GM12872 (cell line): ENCODE measurements at regions not wholly inside any gene's neighbourhood (a gene's known extent, or its start where the extent isn't known, plus 50 kb on each side); places are given as distances from the start of the nearest gene placed in this dataset.

Source experiments
- CTCF ChIP-seq: IDR thresholded peaks from 3 replicates; pipeline ENCODE4 v1.5.1; 2011; ENCODE audit warnings: low read depth, mild to moderate bottlenecking, low read length, moderate library complexity; ENCODE audit not compliant: insufficient read depth

- TF ChIP-seq CTCF, result no peak
These were observed 2131.7 kb downstream of the MRPL39 start for GRCh38 chr21:23475281-23476219.

- TF ChIP-seq CTCF, result no peak
These were observed 2135.4 kb downstream of the MRPL39 start for GRCh38 chr21:23471877-23472276.

DNA sequence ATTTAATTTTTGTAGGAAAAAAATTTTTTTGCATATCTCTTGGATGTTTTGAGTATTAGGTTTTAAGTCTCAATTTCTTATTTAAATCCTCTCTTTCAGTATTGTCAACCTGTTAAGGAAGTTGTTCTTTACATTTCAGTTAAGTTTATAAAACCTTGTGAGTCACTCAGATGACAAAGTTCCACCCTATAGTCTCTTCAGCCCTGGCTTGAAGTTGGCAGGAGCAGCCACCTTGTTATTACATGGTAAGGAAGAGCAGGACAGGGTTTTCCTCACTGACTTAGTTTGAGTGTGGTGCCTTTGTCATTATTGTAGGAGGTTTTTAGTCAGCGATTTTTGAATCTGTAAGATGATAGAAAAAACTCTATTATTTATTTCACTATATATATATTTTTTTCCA lies 2143.9 kb downstream of the MRPL39 start:
- no peak for TF ChIP-seq CTCF

- no peak for TF ChIP-seq CTCF
These were observed 2151.6 kb downstream of the MRPL39 start for GRCh38 chr21:23455676-23456075.

DNA sequence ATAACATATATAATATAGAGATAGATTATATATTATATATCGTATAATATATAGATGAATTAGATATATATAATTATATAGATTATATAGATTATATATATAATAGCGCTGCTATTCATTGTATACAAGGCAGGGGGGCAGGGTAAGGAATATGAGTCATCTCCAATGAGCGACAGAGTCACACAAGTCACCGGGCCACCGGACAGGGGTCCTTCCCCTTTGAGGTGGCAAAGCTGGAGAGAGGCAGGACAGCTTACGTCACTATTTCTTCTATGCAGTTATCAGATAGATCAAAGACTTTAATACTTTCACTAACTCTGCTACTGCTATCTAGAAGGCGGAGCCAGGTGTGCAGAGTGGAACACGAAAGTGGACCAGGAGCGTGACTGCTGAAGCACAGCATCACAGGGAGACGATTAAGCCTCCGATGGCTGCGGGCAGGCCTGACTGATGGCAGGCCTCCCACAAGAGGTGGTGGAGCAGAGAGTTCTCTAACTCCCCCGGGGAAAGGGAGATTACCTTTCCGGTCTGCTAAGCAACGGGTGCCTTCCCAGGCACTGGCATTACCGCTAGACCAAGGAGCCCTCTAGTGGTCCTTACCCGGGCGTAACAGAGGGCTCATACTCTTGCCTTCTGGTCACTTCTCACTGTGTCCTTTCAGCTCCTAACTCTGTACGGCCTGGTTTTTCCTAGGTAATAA lies 2154.7 kb downstream of the MRPL39 start:
- peak; percentile 64 for TF ChIP-seq CTCF

- no peak for TF ChIP-seq CTCF
These were observed 2162.0 kb downstream of the MRPL39 start for GRCh38 chr21:23445307-23445706.

GRCh38 chr21:23438081-23438480 lies 2169.2 kb downstream of the MRPL39 start:
- no peak for TF ChIP-seq CTCF
